ENCODE measurements at regions not wholly inside any gene's neighbourhood (a gene's known extent, or its start where the extent isn't known, plus 50 kb on each side); places are given as distances from the start of the nearest gene placed in this dataset.
"Not testable (repeated sequence)": the region's sequence is repeated elsewhere in the genome, so short reads cannot be mapped to it uniquely, and the experiment has no call there.

DNA sequence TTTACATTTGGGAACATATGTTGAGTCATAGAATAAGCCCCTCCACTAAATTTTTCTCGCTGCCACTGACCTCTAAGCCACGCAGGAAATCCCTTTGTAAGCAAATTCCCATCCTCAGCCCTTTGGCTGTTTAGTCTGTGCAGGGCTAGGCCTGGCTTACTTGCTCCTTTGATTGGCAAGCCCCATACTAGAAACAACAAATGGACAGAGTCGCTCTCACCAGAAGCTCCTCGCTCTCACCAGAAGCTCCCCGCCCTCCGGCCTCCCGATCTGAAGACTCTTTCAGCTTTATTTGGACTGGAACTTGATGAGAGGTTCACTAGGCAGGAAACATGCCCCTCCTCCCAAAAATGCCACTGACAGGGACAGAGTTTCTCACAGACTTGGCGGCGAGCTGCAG, 149.2 kb upstream of the EXOC2 start:
- DNase-seq = peak; percentile 74

DNA sequence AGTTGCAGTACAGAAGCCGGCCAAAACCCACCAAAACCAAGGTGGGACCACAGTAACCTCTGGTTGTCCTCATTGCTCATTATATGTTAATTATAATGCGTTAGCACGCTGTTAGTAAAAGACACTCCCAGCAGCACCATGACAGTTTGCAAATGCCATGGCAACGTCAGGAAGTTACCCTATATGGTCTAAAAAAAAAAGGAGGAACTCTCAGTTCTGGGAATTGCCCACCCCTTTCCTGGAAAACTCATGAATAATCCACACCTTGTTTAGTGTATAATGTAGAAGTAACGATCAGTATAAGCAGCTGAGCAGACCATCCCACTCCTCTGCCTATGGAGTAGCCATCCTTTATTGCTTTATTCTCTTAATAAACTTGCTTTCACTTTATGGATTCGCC, 148.6 kb upstream of the EXOC2 start:
- DNase-seq = no peak

DNA sequence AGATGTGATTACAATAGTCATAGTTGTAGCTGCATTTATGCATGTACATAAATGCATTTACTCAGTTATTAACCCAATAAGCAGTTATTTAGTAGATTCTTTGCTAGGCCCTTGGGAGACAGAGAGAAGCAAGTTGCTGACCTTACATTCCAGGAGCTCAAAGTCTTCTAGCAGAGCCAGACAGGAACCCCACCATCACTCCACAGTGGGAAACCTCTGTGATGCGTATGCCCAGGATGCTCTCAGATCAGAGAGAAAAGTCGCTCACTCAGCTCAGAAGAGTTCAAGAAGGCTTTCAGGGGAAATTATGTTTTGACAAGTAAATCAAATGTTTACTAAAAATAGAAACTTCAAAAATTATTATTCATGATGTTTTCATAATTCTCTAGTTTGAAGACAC, 146.3 kb upstream of the EXOC2 start:
- no peak for DNase-seq

DNA sequence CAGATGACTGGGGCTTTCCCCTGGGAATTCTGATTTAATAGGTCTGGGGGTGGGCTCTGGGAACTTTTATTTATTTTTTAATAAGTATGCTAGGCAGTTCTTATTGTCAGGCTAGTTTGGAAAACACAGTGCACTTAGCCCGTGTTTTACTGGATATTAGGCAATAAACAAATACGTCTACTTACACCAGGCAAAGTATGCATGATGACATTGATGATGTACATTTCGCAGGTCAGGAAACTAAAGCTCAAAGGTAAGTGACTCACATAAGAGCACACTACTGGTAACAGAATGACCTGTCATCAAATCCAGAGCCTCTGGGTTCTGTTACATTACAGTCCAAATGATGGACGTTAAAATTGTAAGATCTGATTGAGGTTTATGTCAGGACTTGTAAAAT, 144.4 kb upstream of the EXOC2 start:
- no peak for DNase-seq

DNA sequence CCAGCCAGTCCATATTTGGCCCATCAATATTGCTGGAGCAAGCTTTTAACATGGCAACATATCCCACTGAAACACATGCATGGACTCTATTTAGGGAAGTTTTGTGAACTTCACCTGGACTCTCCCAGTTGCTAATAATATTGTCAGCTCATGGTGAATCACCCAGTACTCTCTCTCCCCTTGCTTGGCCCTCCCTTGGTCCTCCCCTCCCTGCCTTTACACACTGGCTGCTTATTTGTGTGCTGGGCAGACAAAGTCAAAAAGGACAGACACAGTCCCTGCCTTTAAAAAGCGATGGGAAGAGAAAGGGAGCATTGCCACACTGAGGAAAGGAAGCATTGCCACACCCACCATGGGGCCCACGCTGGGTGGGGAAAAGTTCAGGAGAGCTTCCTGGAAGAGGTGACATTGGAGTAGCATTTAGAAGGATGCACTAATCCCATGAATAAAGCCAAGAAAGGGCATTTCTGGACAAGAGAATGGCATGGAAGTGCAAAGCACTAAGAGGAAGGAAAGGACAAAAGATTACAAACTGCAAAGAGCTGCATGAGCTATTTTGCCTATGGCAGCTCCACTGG, 143.4 kb upstream of the EXOC2 start:
- no peak for DNase-seq

GRCh38 chr6:835476-836160, 142.7 kb upstream of the EXOC2 start:
- peak; percentile 50 for DNase-seq

DNA sequence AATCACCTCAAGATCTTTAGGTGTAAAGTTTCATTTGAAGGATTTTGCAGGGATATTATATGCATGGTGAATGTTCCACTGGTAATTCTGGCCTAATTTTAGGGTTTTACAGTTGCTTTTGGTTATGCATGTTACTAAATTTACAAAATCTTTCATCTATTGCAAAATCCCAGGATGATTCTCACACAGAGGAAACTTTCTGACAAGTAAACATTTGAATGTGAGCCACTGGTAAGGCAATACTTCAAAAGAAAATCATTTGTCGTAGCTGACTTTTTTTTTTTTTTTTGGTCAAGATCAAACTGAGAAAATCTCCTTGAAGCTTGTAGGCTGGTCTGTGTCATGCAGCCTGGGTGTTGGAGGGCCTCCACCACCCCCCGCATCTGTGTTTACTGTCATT, 141.9 kb upstream of the EXOC2 start:
- DNase-seq = peak; percentile 46

DNA sequence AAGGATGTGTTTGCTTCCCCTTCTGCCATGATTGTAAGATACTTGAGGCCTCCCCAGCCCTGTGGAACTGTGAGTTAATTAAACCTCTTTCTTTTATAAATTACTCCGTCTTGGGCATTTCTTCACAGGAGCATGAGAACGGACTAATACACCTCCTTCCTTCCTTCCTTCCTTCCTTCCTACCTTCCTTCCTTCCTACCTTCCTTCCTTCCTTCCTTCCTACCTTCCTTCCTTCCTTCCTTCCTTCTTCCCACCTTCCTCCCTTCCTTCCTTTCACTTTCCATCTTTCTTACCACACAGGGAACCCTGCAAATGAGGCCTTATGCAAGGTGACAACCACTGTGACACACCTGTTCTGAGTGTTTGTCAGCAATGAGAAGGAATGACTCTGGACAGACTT, 141.3 kb upstream of the EXOC2 start:
- no peak for DNase-seq

DNA sequence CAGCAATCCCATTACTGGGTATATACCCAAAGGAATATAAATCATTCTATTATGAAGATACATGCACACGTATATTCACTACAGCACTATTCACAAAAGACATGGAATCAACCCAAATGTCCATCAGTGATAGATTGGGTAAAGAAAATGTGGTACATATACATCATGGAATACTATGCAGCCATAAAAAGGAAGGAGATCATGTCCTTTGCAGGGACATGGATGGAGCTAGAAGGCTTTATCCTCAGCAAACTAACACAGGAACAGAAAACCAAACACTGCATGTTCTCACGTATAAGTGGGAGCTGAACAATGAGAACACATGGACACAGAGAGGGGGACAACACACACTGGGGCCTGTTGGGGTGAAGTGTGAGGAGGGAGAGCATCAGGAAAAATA, 139.9 kb upstream of the EXOC2 start:
- DNase-seq = not testable (repeated sequence)

DNA sequence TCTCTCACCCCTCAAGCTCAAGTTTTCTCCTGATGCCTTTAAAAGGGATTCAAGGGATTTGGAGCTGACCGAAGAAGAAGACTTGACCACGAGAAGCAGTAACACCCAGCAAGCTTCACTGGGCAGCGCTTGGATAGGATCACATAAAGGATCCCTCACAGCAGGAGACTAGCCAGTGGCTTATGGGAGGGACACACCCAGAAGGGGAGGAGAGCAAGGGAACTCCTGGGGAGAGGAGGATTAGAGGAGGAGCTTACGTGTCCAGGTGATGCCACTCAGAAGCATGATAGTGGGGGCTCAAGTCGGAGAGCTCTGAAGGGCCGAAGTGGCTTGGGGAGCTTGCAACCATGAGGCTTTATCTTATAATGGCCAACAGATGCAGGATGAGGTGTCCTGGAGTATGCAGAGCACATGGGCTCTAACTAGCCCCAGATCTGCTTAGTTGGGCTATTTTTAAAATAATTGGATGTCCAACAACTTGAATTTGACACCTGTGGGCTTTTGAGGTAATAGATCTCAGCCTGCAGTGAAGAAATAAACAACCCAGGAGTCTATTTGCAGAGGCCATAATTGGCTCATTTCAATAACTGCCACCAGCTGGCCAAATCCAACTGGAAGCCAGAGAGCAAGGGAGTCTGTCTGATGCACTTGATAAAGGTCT, 137.9 kb upstream of the EXOC2 start:
- no peak for DNase-seq

DNA sequence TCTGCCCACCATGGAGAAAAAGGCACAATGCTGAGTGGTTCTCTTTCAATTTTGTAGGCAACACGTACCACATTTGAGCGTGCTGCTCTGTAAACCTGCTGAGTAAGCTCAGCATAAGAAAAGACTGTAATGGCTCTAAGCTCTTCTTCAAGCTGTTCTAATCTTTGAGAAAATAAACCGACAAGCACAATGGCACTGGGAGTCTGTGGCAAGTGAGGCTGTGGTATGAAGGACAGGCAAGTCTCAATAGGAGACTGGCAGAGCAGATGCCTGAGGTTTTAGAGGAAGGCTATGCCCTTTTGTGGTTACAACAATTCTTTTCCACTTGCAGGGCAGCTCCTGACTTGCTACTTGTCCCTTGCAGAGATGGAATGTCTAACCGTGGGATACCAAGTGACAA, 136.7 kb upstream of the EXOC2 start:
- no peak for DNase-seq

DNA sequence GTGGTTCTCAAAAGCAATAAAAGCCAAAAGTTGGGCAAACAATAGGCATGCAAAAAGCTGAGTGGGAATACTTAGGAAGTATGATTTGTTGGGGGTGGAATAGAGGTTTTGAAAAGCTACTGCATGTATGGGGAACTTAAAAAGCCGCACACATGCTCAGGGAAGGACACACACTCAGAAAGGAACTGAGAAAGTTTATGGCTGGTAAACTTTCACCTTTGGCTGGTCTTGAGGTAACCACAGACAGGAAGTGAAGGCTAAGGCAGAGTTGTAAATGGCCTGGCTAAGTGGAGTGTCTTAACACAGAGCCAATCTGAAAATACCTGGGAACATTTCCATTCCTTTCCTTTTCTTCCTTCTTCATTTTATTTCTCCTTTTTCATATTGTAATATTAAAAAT, 134.5 kb upstream of the EXOC2 start:
- DNase-seq = no peak

DNA sequence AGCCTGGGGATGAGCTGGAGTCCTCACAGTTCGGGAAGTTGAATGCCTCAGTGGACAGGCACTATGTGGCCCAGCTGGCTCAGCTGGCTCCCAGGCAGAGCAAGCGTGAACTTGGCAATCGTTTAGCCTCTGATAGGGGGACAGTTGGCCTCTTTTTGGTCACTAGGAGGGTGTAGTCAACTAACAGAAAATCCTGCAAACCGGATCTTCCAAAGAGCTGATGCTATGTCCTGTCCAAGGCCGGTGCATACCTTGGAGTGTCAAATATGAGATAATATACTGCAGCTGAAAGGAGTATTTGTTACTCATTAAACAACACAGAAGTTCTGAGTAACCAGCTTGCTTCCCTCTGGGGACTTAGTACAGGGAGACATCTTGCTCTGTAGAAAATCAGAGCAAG, 126.2 kb upstream of the EXOC2 start:
- DNase-seq = no peak

- DNase-seq = no peak
Observed at GRCh38 chr6:818196-818595, 125.3 kb upstream of the EXOC2 start.

GRCh38 chr6:816510-817084, 123.7 kb upstream of the EXOC2 start:
- no peak for DNase-seq

DNA sequence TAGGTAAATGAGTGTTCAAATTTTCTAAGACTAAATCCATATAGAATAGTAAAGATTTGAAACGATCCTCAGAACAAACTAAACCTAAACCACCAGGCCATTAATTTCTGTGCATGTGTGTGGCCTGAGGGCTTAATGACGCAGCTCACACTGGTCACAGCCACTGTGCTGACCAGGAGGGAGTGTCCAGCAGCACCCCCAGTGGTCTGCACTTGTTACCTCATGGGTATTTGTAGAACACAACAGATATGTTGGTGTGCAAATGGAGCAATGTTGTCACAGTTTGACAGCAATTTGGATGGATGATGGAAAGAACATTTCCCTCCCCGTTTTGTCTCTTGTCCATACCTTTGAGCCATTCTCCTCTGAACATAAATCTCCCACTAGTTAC, 122.4 kb upstream of the EXOC2 start:
- no peak for DNase-seq

GRCh38 chr6:814378-815347, 121.7 kb upstream of the EXOC2 start:
- DNase-seq = peak; percentile 48

DNA sequence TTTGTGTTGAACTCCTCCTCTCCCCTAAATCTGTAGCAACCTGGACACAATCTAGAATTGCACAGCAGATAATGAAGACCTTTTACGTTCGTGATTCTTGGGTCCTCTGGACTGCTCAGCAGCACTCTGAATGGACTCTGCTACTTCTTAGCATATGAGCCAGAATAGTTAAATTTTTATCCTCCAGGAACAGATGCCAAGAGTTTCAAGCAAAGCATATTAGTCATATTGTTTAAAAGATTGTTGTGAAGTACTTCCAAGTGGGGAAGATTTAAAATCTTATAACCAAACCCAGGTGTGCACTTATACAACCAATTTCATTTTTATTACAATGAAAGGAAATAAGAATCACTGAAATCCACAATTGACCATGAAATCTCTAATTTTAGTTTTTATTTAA, 118.9 kb upstream of the EXOC2 start:
- DNase-seq = peak; percentile 64

GRCh38 chr6:811191-811590, 118.3 kb upstream of the EXOC2 start:
- DNase-seq = no peak

GRCh38 chr6:804771-805170, 111.8 kb upstream of the EXOC2 start:
- DNase-seq = no peak

DNA sequence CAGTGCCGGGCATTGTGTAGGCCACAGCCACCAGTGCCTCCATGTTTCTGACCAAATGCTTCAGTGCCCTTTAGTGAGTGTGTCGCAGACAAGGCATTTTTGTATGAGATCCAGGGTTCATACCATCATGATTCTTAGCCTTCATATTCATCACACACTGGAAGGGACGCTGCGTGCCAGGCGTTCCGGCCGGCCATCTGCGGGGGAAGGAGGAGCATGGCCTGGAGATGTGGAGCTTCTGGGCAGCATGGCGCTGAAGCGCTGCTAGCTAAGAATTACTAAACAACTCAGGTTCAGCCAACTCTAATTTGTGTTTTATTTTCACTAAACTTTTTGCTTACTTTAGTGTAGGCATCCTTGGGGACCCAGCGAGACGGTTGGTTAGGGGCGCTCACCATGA, 111.4 kb upstream of the EXOC2 start:
- DNase-seq = no peak

GRCh38 chr6:803191-803977, 110.4 kb upstream of the EXOC2 start:
- no peak for DNase-seq

Data from tongue (tissue), 1 donor.